SJCRH30 (cell line): ENCODE measurements at regions not wholly inside any gene's neighbourhood (a gene's known extent, or its start where the extent isn't known, plus 50 kb on each side); places are given as distances from the start of the nearest gene placed in this dataset.

Experiments
- DNase-seq, 2 experiments: peaks; one replicate each; pipeline ENCODE4 v3.0.0-alpha.2; 2015 to 2020
- H3K27ac ChIP-seq: fragments of 250-450 bp; sonication (Bioruptor Pico); 2 replicates; pipeline ENCODE4 v1.5.1; 2020; ENCODE audit warnings: mild to moderate bottlenecking, moderate library complexity
- H3K27me3 ChIP-seq: fragments of 250-450 bp; sonication (Bioruptor Pico); 2 replicates; pipeline ENCODE4 v1.5.1; 2020; ENCODE audit warnings: mild to moderate bottlenecking, moderate library complexity
- H3K36me3 ChIP-seq: fragments of 250-450 bp; sonication (Bioruptor Pico); 2 replicates; pipeline ENCODE4 v1.5.1; 2020; ENCODE audit warnings: mild to moderate bottlenecking, moderate library complexity
- H3K4me1 ChIP-seq: fragments of 250-450 bp; sonication (Bioruptor Pico); 2 replicates; pipeline ENCODE4 v1.5.1; 2020; ENCODE audit warnings: mild to moderate bottlenecking, moderate library complexity
- H3K4me3 ChIP-seq: fragments of 250-450 bp; sonication (Bioruptor Pico); 2 replicates; pipeline ENCODE4 v1.5.1; 2020; ENCODE audit warnings: mild to moderate bottlenecking, moderate library complexity
- H3K9me3 ChIP-seq: fragments of 250-450 bp; sonication (Bioruptor Pico); replicated peaks from 2 replicates; pipeline ENCODE4 v1.5.1; 2020; ENCODE audit warnings: mild to moderate bottlenecking, moderate library complexity

DNA sequence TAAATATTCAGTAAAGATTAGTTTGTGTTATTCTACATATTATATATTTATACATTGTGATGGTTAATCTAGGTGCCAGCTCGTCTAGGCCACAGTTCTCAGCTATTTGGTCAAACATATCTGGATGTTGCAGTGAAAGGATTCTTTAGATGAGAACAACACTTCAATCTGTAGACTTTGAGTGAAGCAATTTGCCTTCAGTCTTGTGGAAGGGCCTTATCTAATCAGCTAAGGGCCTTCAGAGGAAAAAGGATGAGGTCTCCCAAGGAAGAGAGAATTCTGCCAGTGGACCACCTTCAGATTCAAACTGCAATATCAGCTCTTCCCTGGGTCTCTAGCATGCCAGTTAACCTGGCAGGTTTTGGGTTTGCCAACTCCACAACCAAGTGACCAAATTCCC lies 112.0 kb downstream of the SH3TC2 start:
- no peaks in the 10 kb centered on the region for H3K4me1 ChIP-seq
- H3K27me3 ChIP-seq = 0 out of 2 replicates have a peak, but pooled peaks cover 3% of the 10 kb centered on the region
- no peaks in the 10 kb centered on the region for H3K9me3 ChIP-seq
- no peak overlapping the region for H3K4me3 ChIP-seq
- H3K27ac ChIP-seq = no peak overlapping the region
- H3K36me3 ChIP-seq = no peaks in the 10 kb centered on the region
- DNase-seq = no peak

- Histone ChIP-seq H3K27me3 (0 out of 2 replicates have a peak, but pooled peaks cover 3% of the 10 kb centered on the region), H3K27ac (no peak overlapping the region), H3K4me3 (no peak overlapping the region), H3K9me3 (no peaks in the 10 kb centered on the region), H3K4me1 (no peaks in the 10 kb centered on the region), H3K36me3 (no peaks in the 10 kb centered on the region)
- no peak for DNase-seq
Measured at GRCh38 chr5:148951612-148952011, 111.2 kb downstream of the SH3TC2 start.

GRCh38 chr5:148952097-148952867 lies 110.6 kb downstream of the SH3TC2 start:
- Histone ChIP-seq H3K4me1 (peaks cover 3% of the 10 kb centered on the region; the same call in 1 of the 2 replicates), H3K9me3 (no peaks in the 10 kb centered on the region), H3K27ac (no peak overlapping the region), H3K27me3 (0 out of 2 replicates have a peak, but pooled peaks cover 3% of the 10 kb centered on the region), H3K4me3 (no peak overlapping the region), H3K36me3 (no peaks in the 10 kb centered on the region)
- no peak for DNase-seq

GRCh38 chr5:148953711-148954110 lies 109.2 kb downstream of the SH3TC2 start:
- H3K9me3 ChIP-seq = no peaks in the 10 kb centered on the region
- no peak for DNase-seq
- H3K27me3 ChIP-seq = 0 out of 2 replicates have a peak, but pooled peaks cover 3% of the 10 kb centered on the region
- no peak overlapping the region for H3K4me3 ChIP-seq
- H3K27ac ChIP-seq = no peak overlapping the region
- no peaks in the 10 kb centered on the region for H3K36me3 ChIP-seq
- peaks cover 4% of the 10 kb centered on the region; the same call in 1 of the 2 replicates for H3K4me1 ChIP-seq
